ENCODE measurements at regions not wholly inside any gene's neighbourhood (a gene's known extent, or its start where the extent isn't known, plus 50 kb on each side); places are given as distances from the start of the nearest gene placed in this dataset.

- no peaks in the 10 kb centered on the region for H3K9me3 ChIP-seq
- H3K36me3 ChIP-seq = no peaks in the 10 kb centered on the region
- no peak overlapping the region for H3K4me3 ChIP-seq
- H3K27ac ChIP-seq = no peak overlapping the region
- TF ChIP-seq, protein P1, sequence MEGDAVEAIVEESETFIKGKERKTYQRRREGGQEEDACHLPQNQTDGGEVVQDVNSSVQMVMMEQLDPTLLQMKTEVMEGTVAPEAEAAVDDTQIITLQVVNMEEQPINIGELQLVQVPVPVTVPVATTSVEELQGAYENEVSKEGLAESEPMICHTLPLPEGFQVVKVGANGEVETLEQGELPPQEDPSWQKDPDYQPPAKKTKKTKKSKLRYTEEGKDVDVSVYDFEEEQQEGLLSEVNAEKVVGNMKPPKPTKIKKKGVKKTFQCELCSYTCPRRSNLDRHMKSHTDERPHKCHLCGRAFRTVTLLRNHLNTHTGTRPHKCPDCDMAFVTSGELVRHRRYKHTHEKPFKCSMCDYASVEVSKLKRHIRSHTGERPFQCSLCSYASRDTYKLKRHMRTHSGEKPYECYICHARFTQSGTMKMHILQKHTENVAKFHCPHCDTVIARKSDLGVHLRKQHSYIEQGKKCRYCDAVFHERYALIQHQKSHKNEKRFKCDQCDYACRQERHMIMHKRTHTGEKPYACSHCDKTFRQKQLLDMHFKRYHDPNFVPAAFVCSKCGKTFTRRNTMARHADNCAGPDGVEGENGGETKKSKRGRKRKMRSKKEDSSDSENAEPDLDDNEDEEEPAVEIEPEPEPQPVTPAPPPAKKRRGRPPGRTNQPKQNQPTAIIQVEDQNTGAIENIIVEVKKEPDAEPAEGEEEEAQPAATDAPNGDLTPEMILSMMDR (IDR thresholded peaks at IDR 0.05) = no peak
- WGBS, 2 donors = 60 to 68% methylated on average over 6 of the region's 6 CpGs
- no peak for ATAC-seq
- no peak for DNase-seq
- no peaks in the 10 kb centered on the region for H3K27me3 ChIP-seq
- no peak for FAIRE-seq
- no peaks in the 10 kb centered on the region for H3K4me1 ChIP-seq
- intact Hi-C loops (cut with DNase I) = no loop called here
Observed at GRCh38 chr5:2607598-2607997, 143.9 kb downstream of the IRX2 start.

GRCh38 chr5:2603272-2603575 lies 148.3 kb downstream of the IRX2 start:
- ATAC-seq (no peak), DNase-seq (no peak), FAIRE-seq (no peak)
- Histone ChIP-seq H3K9me3 (no peaks in the 10 kb centered on the region), H3K27ac (no peak overlapping the region), H3K4me3 (no peak overlapping the region), H3K27me3 (no peaks in the 10 kb centered on the region), H3K4me1 (no peaks in the 10 kb centered on the region), H3K36me3 (no peaks in the 10 kb centered on the region)
- TF ChIP-seq, protein P1 (IDR thresholded peaks at IDR 0.05) = no peak
- WGBS, 2 donors = 45 to 53% methylated on average over 5 of the region's 5 CpGs
- intact Hi-C loops (cut with DNase I) = no loop called here

DNA sequence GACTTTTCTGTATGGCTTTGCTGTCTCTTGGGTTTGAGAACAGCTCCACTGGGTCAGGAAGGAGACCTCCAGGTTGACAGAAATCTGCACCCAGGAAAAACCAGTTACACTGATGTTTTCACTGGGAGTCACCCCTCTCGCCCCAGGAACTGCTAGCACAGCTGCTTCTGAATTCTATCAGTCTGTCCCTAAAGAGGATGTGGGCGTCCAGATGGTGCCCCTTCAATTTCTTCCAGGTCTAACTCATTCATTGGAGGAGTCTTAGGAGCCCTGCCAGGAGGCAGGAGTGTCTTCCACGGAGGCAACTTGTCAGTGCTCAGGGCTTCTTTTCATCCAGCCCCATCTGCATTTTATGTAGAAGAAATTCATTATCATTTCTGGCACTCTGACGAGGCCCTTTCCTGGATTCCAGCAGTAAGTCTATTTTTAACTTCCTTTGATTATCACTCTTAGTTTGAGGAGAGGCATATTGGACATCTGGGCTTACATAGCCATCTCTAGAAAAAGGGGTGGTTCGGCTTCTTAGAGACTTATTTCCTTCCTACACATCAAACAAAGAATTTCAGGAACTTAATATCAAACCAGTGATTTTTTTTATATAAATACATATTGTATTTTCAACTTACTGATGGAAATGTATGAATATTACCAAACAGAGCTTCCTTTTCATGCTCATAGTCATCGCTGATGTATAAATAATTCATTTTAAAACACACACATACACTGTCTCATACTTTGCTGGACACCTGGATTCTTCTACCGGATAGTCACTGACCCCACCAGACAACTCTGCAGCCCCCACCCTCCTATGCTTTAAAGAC lies 148.8 kb downstream of the IRX2 start:
- FAIRE-seq (no peak), ATAC-seq (no peak), DNase-seq (no peak)
- TF ChIP-seq, protein P1 (IDR thresholded peaks at IDR 0.05) = no peak
- no peaks in the 10 kb centered on the region for H3K36me3 ChIP-seq
- H3K9me3 ChIP-seq = no peaks in the 10 kb centered on the region
- WGBS, 2 donors = 41 to 55% methylated on average over 7 of the region's 7 CpGs
- H3K27me3 ChIP-seq = no peaks in the 10 kb centered on the region
- no peak overlapping the region for H3K4me3 ChIP-seq
- intact Hi-C loops (cut with DNase I) = no loop called here
- H3K4me1 ChIP-seq = no peaks in the 10 kb centered on the region
- no peak overlapping the region for H3K27ac ChIP-seq

DNA sequence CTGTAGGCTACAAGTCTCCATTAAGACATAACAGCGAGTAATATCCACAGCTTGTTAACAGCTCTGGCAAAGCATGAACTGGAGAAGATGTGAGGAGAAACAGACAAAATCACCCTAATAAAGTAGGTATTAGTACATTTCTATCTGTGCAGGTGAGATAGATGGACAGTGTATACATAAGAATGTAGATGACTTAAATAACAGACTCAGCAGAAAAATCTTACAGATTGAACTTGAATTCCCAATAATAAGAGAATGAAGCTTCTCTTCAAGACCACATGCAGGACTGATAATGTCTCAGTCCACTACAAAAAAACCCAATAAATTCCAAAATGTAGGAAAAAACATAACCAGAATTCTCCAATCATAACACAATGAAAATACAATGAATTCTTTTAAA lies 153.0 kb downstream of the IRX2 start:
- TF ChIP-seq, protein P1 (IDR thresholded peaks at IDR 0.05) = no peak
- FAIRE-seq (no peak), DNase-seq (no peak), ATAC-seq (no peak)
- 84 to 92% methylated on average over 1 of the region's 1 CpG for WGBS, 2 donors
- Histone ChIP-seq H3K4me3 (no peak overlapping the region), H3K4me1 (no peaks in the 10 kb centered on the region), H3K27me3 (peaks cover 0 to 4% (median 0%) of the 10 kb centered on the region in 4 donors), H3K9me3 (no peaks in the 10 kb centered on the region), H3K36me3 (no peaks in the 10 kb centered on the region), H3K27ac (no peak overlapping the region)
- intact Hi-C loops (cut with DNase I) = no loop called here

DNA sequence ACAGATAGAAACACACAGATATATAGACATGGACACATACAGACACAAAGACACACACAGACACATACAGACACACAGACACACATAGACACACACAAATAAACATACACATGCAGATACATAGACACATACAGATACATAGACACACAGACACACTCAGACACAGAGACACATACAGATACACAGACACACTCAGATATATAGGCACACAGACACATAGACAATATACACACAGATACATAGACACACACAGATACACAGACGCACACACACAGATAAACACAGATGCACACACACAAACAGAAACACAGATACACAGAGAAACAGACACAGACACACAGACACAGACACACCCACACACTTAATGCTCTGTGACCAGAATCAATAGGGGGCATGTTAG lies 156.8 kb downstream of the IRX2 start:
- WGBS, 2 donors = 62 to 77% methylated on average over 1 of the region's 1 CpG
- TF ChIP-seq, protein P1 (IDR thresholded peaks at IDR 0.05) = no peak
- DNase-seq (no peak), FAIRE-seq (no peak), ATAC-seq (no peak)
- Histone ChIP-seq H3K27ac (no peak overlapping the region), H3K4me3 (no peak overlapping the region), H3K9me3 (no peaks in the 10 kb centered on the region), H3K27me3 (peaks cover 0 to 4% (median 0%) of the 10 kb centered on the region in 4 donors), H3K4me1 (no peaks in the 10 kb centered on the region), H3K36me3 (no peaks in the 10 kb centered on the region)
- intact Hi-C loops (cut with DNase I) = no loop called here
